ENCODE measurements at regions not wholly inside any gene's neighbourhood (a gene's known extent, or its start where the extent isn't known, plus 50 kb on each side); places are given as distances from the start of the nearest gene placed in this dataset.

DNA sequence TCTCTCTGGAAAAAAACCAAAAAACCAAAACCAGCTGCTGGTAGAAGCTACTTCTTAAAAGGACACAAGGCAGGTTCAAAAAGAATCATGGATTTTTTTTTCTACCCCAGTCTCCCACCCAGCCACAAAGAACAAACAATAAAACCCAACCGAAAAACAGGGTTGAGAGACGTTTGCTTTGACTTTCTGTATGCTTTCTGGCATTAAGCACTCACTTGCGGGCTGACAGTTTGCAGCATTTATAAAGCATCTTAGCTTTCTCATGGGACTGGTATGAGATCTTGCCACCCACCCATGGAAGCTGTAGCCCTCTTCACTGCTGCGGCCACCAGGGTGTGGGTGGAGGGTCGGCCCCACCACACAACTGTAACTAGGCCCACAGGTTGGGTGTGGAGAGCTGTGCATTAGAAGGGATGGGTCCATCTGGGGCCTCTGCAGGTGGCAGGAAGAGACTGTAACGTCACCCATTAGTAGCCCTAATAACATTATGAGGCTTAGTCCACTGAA lies 165.7 kb downstream of the RHOU start:
- H3K36me3 ChIP-seq = no peaks in the 10 kb centered on the region
- H3K27me3 ChIP-seq = peaks cover 0 to 14% (median 0%) of the 10 kb centered on the region in 9 donors
- WGBS, 4 donors = 82 to 90% (median 85%) methylated on average over 5 to 6 of the region's 6 CpGs
- no peak for DNase-seq
- TF ChIP-seq POLR2A (IDR thresholded peaks at IDR 0.05) = no peak
- TF ChIP-seq, protein P1, sequence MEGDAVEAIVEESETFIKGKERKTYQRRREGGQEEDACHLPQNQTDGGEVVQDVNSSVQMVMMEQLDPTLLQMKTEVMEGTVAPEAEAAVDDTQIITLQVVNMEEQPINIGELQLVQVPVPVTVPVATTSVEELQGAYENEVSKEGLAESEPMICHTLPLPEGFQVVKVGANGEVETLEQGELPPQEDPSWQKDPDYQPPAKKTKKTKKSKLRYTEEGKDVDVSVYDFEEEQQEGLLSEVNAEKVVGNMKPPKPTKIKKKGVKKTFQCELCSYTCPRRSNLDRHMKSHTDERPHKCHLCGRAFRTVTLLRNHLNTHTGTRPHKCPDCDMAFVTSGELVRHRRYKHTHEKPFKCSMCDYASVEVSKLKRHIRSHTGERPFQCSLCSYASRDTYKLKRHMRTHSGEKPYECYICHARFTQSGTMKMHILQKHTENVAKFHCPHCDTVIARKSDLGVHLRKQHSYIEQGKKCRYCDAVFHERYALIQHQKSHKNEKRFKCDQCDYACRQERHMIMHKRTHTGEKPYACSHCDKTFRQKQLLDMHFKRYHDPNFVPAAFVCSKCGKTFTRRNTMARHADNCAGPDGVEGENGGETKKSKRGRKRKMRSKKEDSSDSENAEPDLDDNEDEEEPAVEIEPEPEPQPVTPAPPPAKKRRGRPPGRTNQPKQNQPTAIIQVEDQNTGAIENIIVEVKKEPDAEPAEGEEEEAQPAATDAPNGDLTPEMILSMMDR (IDR thresholded peaks at IDR 0.05) = no peak
- intact Hi-C loops (cut with DNase I) = no loop called here
- H3K27ac ChIP-seq = peak overlapping the region in 1 of 12 donors; percentile 56
- H3K4me3 ChIP-seq = no peak overlapping the region
- H3K4me1 ChIP-seq = peaks cover 0 to 31% (median 7%) of the 10 kb centered on the region in 12 donors
- no peaks in the 10 kb centered on the region for H3K9me3 ChIP-seq
- no peak for ATAC-seq

DNA sequence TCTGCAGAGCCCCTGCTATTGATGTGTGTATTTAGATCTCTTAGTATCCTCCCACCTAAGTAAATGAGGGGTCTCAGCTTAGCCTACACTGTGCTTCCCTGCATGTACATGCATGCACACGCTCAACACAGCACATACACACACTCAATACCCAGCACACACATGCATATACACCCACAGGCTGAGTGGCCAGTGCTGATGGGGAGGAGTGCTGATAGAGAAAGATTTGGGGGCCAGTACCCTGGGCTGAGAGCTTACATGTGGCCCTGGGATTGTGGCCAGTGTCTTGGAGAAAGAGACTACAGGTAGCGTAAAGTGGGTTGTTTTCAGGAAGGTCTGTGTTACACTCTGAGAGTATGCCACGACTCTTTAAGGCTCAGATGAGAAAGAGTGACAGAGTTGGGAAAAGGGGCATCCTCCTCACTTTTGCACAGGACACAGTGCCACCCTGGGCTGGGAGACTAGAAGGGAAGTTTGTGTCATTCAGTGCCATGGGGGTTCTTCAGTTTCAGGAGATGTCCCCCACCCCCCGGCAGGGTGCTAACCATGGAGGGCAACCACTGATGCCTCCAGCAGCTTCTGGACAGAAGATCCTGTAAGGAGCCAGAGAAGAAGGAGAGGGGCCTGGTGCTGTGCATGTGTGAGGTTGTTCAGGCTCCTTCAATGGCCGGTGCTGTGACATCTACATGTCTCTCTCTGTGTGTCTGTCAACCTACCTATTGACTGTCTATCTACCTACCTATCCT lies 166.8 kb downstream of the RHOU start:
- Histone ChIP-seq H3K36me3 (no peaks in the 10 kb centered on the region), H3K27me3 (peaks cover 0 to 14% (median 0%) of the 10 kb centered on the region in 9 donors), H3K9me3 (no peaks in the 10 kb centered on the region), H3K4me3 (no peak overlapping the region), H3K4me1 (peaks cover 0 to 31% (median 7%) of the 10 kb centered on the region in 12 donors), H3K27ac (no peak overlapping the region)
- DNase-seq (no peak), ATAC-seq (no peak)
- intact Hi-C loops (cut with DNase I) = no loop called here
- 69 to 97% (median 87%) methylated on average over 5 of the region's 5 CpGs for WGBS, 4 donors
- no peak for TF ChIP-seq POLR2A (IDR thresholded peaks at IDR 0.05)

DNA sequence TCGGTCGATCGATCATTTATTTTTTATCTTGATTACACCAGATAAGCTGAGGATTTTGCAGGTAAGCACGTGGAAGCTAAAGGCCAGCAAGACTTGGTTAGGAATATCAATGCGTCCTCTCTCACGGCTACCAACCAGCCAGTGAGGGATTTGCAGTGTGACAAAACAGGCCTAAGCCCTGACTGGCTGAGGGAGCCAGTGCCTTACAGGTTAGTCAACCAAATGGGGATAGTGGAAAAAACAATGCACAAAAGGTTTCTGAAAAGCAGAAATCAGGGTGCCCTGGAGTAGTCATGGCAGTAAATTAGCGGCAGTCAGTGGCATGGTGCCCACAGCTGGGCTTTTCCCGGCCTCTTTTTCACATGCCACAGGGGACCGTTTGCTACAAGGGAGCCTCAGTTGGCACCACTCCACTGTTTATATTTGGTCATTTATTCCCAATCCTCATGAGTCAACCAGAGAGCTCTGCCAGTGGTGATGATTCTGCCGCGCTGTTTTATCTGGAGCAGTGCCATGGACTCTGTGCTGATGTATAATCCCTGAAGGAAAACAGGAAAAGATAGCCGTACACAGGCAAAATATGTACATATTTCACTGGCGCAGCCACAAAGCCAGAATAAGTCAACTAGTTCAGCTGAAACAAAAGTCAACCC lies 167.6 kb downstream of the RHOU start:
- Histone ChIP-seq H3K4me1 (peaks cover 0 to 29% (median 7%) of the 10 kb centered on the region in 12 donors), H3K27ac (peak overlapping the region in 1 of 12 donors; percentile 65), H3K36me3 (no peaks in the 10 kb centered on the region), H3K4me3 (no peak overlapping the region), H3K9me3 (peaks cover 0 to 5% (median 0%) of the 10 kb centered on the region in 12 donors), H3K27me3 (peaks cover 0 to 14% (median 0%) of the 10 kb centered on the region in 9 donors)
- intact Hi-C loops (cut with DNase I) = no loop called here
- WGBS, 4 donors = 56 to 69% (median 60%) methylated on average over 13 of the region's 13 CpGs
- DNase-seq (peak; percentile 54 to 72 (median 69)), ATAC-seq (peak; percentile 11 to 88 (median 81))
- no peak for TF ChIP-seq POLR2A (IDR thresholded peaks at IDR 0.05)
- TF ChIP-seq, protein P1 (IDR thresholded peaks at IDR 0.05) = no peak

DNA sequence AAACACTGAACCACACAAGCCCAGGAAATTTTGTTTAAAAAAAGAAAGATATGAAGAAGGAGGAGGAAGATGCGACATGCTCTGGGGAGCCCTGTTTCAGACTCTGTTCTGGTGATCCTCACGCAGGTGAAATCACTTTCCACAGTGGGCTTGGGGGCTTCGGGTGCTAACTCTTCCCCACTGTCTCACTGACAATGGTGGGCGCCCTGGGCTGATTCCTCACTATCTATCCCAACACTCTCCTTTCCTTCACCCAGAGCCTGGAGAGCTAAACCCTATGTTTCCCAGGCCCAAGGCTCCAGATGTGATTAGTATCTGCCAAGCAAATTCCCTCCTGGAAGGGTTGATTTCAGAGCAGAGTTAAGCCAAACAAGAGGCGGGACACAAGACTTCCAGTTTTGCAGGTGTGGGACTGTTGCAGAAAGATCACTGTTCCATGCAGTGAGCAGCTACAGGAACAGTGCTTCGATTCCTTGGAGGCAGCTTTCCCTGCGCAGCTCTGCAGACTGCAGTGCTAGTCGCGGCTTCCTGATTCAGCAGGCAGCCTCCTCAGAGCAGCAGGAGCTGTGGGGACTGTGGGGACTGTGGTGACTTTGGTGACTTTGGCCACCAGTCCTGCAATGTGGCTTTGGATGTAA lies 168.3 kb downstream of the RHOU start:
- TF ChIP-seq, protein P1 (IDR thresholded peaks at IDR 0.05) = no peak
- TF ChIP-seq POLR2A (IDR thresholded peaks at IDR 0.05) = no peak
- H3K36me3 ChIP-seq = no peaks in the 10 kb centered on the region
- H3K4me3 ChIP-seq = no peak overlapping the region
- H3K9me3 ChIP-seq = peaks cover 0 to 10% (median 0%) of the 10 kb centered on the region in 12 donors
- DNase-seq (no peak), ATAC-seq (peak in 2 of 4 donors; percentile 18 to 50)
- peak overlapping the region in 1 of 12 donors; percentile 65 for H3K27ac ChIP-seq
- H3K27me3 ChIP-seq = peaks cover 0 to 14% (median 0%) of the 10 kb centered on the region in 9 donors
- peaks cover 0 to 22% (median 7%) of the 10 kb centered on the region in 12 donors for H3K4me1 ChIP-seq
- intact Hi-C loops (cut with DNase I) = no loop called here
- WGBS, 4 donors = 46 to 61% (median 54%) methylated on average over 9 of the region's 9 CpGs
